ENCODE measurements at regions not wholly inside any gene's neighbourhood (a gene's known extent, or its start where the extent isn't known, plus 50 kb on each side); places are given as distances from the start of the nearest gene placed in this dataset.

GRCh38 chr6:90370493-90370959 is 73.9 kb upstream of the BACH2 start:
- H3K4me3 Mint-ChIP-seq (ENCODE audit: unreplicated experiment), result no peak overlapping the region
- TF ChIP-seq CTCF (IDR thresholded peaks at IDR 0.05; ENCODE audit: unreplicated experiment), result no peak
- no peaks in the 10 kb centered on the region for H3K9me3 Mint-ChIP-seq (ENCODE audit: unreplicated experiment)
- no peaks in the 10 kb centered on the region for H3K36me3 Mint-ChIP-seq (ENCODE audit: low read depth, unreplicated experiment)
- no peaks in the 10 kb centered on the region for H3K27me3 Mint-ChIP-seq (ENCODE audit: unreplicated experiment)
- peaks cover 3% of the 10 kb centered on the region for H3K4me1 Mint-ChIP-seq (ENCODE audit: unreplicated experiment)
- no peak overlapping the region for H3K27ac Mint-ChIP-seq (ENCODE audit: unreplicated experiment)
- DNase-seq (ENCODE audit: low spot score), result no peak

GRCh38 chr6:90369651-90370050 is 73.0 kb upstream of the BACH2 start:
- Mint-ChIP-seq H3K36me3 (ENCODE audit: low read depth, unreplicated experiment) (no peaks in the 10 kb centered on the region), H3K27ac (ENCODE audit: unreplicated experiment) (no peak overlapping the region), H3K9me3 (ENCODE audit: unreplicated experiment) (no peaks in the 10 kb centered on the region), H3K27me3 (ENCODE audit: unreplicated experiment) (no peaks in the 10 kb centered on the region), H3K4me1 (ENCODE audit: unreplicated experiment) (peaks cover 3% of the 10 kb centered on the region), H3K4me3 (ENCODE audit: unreplicated experiment) (no peak overlapping the region)
- no peak for DNase-seq (ENCODE audit: low spot score)
- TF ChIP-seq CTCF (IDR thresholded peaks at IDR 0.05; ENCODE audit: unreplicated experiment), result no peak

- Mint-ChIP-seq H3K9me3 (ENCODE audit: unreplicated experiment) (no peaks in the 10 kb centered on the region), H3K4me3 (ENCODE audit: unreplicated experiment) (no peak overlapping the region), H3K27me3 (ENCODE audit: unreplicated experiment) (no peaks in the 10 kb centered on the region), H3K4me1 (ENCODE audit: unreplicated experiment) (peaks cover 3% of the 10 kb centered on the region), H3K27ac (ENCODE audit: unreplicated experiment) (no peak overlapping the region), H3K36me3 (ENCODE audit: low read depth, unreplicated experiment) (no peaks in the 10 kb centered on the region)
- DNase-seq (ENCODE audit: low spot score), result no peak
- no peak for TF ChIP-seq CTCF (IDR thresholded peaks at IDR 0.05; ENCODE audit: unreplicated experiment)
Observed at GRCh38 chr6:90369024-90369519, 72.4 kb upstream of the BACH2 start.

GRCh38 chr6:90368601-90369000 is 72.0 kb upstream of the BACH2 start:
- no peak for TF ChIP-seq CTCF (IDR thresholded peaks at IDR 0.05; ENCODE audit: unreplicated experiment)
- H3K9me3 Mint-ChIP-seq (ENCODE audit: unreplicated experiment), result no peaks in the 10 kb centered on the region
- no peak overlapping the region for H3K27ac Mint-ChIP-seq (ENCODE audit: unreplicated experiment)
- no peaks in the 10 kb centered on the region for H3K27me3 Mint-ChIP-seq (ENCODE audit: unreplicated experiment)
- H3K4me1 Mint-ChIP-seq (ENCODE audit: unreplicated experiment), result peaks cover 3% of the 10 kb centered on the region
- no peak for DNase-seq (ENCODE audit: low spot score)
- no peaks in the 10 kb centered on the region for H3K36me3 Mint-ChIP-seq (ENCODE audit: low read depth, unreplicated experiment)
- H3K4me3 Mint-ChIP-seq (ENCODE audit: unreplicated experiment), result no peak overlapping the region

- TF ChIP-seq CTCF (IDR thresholded peaks at IDR 0.05; ENCODE audit: unreplicated experiment), result no peak
- DNase-seq (ENCODE audit: low spot score), result no peak
- Mint-ChIP-seq H3K27me3 (ENCODE audit: unreplicated experiment) (no peaks in the 10 kb centered on the region), H3K4me1 (ENCODE audit: unreplicated experiment) (peaks cover 3% of the 10 kb centered on the region), H3K9me3 (ENCODE audit: unreplicated experiment) (no peaks in the 10 kb centered on the region), H3K27ac (ENCODE audit: unreplicated experiment) (no peak overlapping the region), H3K4me3 (ENCODE audit: unreplicated experiment) (no peak overlapping the region), H3K36me3 (ENCODE audit: low read depth, unreplicated experiment) (no peaks in the 10 kb centered on the region)
Observed at GRCh38 chr6:90368001-90368400, 71.4 kb upstream of the BACH2 start.
